Endothelial cell of hepatic sinusoid (primary cell): ENCODE measurements at regions not wholly inside any gene's neighbourhood (a gene's known extent, or its start where the extent isn't known, plus 50 kb on each side); places are given as distances from the start of the nearest gene placed in this dataset.

Source experiments
- in situ Hi-C: cut with HindIII; loops from 2 replicates; pipeline ENCODE4 v1.10.0; 2017; ENCODE audit warnings: low sequenced_read_pairs

DNA sequence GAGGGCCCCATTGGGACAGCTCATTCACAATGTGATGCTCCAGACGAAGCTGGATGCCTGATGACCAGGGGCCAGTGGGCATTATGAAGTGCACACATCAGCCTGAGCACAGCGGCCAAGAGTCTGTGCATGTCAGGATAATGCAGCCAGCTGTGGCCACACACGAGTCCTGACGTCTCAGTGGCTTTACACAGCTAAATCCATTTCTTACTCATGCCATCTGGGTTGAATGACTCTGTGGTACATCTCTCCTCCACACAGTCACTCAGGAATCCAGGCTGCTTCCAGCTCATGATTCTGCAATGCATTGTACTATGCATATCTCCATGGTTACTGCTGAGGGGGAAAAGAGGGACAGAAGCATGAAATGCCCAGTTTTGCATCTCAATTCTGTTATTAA lies 123.6 kb downstream of the PRLHR start:
- in situ Hi-C loops: no loop called here

DNA sequence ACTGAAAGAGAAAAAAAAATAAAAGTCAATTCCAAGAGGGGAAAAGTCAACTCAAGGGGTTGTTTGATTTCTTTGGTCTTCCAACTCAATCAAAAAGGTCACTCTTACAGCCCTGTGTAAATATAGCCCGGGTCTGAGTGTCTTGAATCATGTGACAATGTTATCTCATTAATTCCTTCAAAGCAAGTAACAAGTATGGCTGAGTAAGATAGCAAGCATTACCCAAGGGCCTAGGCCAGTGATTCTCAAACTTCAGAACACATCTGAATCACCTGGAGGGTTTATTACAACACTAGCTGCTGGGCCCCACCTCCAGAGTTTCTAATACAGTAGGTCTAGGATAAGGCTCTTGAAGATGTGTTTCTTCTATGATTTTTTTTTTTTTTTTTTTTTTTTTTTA lies 125.0 kb downstream of the PRLHR start:
- in situ Hi-C loops: no loop called here

DNA sequence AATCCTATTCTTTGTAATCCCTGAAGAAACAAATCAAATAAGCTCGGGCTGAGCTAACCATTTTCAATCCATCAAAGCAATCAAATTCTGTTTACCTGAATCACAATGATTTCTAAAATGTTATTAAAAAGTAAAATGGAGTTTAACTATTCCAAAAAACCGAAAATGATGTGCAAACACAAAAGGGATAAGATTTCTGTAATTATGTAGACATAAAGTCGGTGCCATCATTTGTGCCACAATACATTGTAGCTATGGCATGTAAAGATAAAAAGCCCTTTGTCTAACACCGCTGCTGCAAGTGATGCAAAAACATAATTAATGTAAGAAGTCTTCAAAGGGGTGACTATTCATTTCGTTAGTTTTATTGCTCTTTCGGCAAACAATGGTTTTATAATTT lies 125.1 kb upstream of the FAM204A start:
- in situ Hi-C loops: no loop called here

DNA sequence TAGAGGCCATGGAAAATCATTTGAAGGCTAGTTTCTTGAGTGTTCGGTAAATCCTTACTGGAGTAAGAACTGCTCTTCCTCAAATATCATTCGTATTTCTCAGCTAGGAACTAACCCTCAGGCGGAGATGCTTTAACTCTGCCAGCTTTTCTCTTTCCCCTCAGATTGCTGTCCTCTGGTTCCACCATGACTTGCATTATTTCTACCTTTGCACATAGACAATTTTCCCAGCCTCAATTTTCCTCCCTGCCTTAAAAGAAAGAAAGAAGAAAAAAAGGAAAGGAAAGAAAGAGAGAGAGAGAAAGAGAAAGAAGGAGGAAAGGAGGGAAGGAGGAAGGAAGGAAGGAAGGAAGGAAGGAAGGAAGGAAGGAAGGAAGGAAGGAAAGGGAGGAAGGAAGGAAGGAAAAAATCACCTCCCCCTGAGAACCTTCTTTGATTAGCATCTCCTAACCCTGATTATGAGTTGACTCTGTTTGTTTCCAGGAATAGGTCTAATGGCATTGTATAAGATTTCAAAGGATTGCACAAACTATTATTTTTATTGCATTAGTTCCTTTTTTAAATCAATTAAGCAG lies 123.3 kb upstream of the FAM204A start:
- in situ Hi-C loops: no loop called here

DNA sequence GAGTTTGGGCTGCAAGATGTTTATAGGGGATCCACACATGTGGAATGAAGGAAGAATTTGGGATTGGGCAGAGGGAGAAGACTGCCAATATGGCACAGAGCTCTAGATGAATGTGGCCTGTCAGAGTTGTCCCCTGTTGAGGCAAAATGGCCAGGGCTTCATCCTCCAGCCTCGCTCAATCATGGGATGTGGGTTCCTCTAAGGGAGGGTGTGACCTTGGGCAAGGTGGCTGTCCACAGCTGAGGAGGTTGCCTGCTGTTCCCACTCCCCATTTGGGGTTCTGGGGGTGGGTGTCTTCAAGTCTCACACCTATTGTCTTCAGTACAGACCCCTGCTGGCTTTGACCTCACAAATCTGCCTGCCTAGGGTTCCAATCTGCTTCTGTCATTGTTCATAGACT lies 121.6 kb upstream of the FAM204A start:
- in situ Hi-C loops: no loop called here

DNA sequence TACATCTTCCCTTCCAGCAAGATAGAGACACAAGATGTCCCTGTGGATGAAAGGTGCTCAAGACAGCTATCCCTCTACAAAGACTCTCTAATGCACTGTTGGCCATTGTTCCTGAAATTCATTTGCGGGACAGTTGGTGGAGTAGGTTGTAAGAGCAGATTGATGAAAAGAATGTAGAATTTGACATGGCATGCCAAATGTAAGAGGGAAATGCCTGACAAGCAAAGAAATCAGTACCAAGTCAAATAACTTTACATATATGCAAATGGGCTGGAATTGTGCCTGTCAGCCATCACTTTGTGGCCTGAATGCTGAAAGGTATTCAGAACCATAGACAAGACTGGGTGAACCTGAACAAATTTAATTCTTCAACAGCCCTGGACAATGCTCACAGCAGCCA lies 120.3 kb upstream of the FAM204A start:
- in situ Hi-C loops: no loop called here

DNA sequence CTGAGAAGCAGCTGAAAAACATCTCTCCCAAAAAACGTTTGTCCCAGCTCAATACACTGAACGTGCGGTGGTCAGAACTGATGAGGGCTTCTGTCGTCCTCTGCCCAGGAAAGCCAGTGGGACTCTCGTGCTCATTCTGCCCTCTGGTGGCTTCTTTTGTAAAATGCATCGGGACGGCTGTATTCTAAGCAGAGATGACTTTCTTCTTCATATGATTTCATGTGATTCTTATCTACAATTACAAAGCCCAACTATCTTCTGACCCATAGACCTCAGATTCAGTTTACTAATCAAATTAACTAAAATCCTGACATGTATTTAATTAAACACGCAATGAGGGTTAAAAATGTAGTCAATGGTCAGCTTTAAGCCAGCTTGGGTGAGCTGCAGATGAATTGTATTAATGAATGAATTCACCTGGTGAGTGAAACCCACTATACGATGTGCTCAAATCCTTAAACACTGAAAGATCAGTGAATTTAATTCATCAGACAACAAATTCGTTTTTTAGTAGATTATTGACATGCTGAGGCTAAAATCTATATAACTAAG lies 117.6 kb upstream of the FAM204A start:
- in situ Hi-C loops: no loop called here

DNA sequence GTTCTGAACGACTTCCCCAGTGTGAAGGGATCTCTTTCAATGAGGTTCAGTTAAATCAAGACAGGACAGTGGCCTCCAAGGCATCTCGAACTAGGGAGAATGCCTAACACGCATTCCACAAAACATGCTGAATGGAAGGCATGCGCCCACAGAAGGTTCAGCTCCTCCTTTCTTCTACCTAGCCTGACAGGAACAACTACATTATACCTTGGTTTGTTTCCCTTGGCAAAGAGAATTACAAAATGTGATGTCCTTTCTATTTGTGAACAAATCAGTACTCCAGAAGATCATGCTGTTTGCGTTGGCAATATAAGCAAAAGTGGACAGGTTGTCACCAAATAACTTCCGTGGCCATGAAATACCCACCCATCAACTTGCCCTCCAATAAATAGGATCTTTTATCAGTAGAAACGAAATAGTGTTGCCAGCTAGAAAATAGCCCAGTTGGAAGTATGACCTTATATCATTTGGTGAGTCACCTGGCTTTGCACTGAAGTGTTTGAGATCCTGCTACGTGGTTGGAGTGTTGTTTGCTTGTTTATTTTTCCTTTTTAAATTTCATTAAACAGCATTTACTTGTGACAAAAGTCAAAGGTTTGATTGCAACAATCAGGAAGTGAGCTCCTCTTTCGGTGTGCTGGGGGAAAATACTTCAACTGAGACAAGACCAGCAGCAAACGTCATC lies 117.0 kb upstream of the FAM204A start:
- in situ Hi-C loops: no loop called here

DNA sequence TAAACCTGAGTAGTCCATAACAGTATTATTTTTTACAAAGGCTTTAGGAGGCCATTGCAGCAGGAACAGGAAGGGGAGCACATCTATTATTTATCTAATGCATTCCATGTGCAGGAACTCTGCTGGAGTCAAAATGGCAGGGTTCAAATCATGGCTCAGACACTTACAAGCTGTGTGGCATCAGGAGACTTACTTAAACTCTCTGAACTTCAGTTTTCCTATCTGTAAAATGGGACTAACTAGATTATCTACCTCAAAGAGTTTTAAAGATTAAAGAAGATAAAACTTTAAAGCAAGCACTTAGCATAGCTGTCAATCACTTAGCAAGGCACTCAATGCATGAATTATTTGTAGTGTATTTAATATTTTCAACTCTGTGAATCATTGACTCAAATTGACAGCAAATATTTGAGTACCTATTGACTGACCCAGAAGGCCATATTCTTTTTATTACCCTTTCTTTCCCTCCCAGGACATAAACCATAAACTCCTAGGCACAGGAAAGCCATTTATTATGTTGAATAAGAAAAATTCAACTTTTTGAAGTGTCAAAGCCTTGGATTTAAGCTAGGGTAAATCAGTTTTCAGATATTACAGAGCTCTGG lies 115.8 kb upstream of the FAM204A start:
- in situ Hi-C loops: no loop called here

DNA sequence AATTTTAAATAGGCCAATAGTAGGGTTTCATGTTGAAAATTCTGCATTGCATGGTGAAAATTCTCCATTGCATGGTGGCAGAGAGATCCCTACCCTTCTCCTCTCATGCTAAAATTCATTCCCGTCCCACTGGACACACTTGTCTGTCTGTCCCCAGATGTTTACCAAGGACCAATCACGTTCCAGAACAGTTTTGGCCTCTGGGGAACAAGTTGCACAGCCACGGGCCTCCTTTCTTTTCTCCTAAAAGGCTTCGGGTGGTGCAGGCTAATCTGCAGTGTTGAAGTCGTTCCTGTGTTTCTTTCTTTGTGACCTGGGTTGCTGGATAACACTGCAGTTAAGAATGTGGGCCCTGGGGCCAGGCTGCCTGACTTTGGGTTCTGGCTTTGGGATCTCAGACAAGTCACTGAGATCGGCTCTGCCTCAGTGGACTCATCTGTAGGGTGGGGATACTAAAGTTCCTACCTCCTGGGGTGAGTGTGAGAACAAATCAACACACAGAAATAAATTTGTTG lies 113.1 kb upstream of the FAM204A start:
- in situ Hi-C loops: no loop called here

DNA sequence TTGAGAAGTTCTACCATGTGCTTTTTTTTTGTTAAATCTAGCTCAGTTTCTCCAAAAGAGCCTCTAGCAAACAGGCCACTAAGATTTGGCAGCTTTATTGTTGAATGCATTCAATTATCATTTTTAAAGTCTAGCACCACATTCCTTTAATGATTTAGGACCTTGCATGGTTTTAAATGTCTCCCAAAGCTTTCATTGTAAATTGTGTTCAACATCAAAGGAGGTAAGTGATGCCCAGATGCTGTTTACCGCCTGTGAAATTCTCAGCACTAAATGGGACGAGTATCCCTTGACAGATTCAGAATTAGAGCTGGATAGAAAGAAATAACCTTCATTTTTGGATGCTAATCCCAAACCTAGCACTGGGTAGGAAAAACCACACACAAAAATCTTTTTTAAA lies 112.1 kb upstream of the FAM204A start:
- in situ Hi-C loops: no loop called here

DNA sequence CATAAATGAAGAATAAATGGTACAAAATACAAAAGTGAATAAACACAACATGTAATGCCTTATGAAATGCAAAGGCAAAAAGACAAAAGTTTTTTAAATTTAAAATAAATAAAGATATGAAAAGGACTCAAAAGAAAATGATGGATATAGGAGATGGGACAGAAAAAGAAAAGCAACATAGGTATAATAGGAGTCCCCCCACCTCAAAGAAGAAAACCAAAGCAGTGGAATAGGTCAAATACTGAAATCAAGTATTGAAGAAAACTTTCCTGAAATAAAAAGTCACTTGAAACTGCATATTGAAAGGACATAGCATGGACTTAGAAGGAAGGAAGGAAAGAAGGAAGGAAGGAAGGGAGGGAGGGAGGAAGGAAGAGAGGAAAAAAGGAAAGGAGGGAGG lies 110.0 kb upstream of the FAM204A start:
- in situ Hi-C loops: no loop called here

DNA sequence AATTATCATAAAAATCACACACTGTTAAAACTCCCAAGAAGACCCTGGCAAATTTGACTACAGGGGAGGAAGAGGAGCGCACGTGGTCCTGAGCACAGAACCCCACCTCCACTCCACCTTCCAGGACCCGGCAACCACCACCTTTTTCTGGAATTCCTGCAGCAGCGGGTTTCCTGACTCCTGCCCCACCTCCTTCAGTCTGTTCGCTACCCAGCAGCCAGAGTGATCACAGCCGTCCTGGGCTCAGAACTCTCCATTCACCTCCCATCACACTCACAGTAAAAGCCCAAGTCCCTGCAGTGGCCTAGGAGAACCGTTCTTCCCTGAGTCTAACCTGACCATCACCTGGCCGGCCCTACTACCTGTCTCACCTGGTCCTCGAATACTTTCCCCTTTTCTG lies 107.4 kb upstream of the FAM204A start:
- in situ Hi-C loops: no loop called here

DNA sequence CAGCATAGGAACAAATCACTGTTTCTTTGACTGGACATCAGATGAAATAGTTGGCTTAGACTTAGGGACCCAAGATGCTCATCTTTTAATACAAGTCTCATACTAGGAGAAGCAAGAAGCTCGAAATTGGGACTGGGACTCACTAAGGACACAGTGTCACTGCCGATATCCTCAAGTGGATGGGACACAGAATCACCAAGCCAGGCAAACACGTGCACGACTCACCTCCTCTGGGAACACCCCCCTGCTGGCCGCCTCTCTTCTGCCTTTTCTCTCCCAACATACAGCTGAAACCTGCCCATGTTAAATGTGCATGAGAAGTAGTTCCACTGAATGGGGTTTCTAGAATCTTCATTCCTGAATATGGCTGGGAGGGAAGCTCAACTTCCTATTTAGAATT lies 106.6 kb upstream of the FAM204A start:
- in situ Hi-C loops: no loop called here

DNA sequence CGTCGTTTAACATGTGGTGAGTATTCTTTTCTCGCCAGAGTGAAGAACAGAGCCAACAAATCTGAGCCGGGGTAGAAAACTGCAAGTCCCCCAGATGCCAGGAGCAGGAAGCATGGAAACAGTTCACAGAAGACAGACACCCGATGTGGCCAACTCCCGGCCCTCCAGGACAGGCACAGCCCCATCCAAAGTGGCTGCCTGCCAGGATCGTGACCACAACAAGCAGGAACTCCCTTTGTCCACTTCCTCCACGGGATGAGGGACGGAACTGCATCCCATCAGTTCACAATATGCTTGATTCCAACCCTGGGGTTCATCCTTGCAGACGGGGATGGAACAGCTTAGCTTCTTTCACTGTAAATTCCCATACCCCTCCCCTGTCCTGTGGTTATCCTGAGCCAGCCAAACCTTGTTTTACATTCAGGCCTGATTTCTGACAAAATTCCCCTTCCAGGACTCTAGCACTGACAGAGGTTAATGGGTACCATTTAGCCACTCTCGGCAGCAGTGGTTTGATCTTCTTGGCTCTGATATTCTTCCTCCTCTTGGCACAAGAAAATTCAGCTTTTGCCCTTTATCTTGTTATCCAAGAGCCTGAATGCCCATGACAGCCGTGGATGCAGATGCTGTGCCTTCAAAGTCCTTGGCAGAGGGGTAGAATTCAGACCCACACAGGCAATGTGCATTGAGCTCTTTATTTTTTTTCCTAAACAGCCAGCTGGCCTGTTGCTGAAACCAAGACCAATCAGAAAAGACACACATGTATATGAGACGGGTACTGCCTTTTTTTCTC lies 105.5 kb upstream of the FAM204A start:
- in situ Hi-C loops: no loop called here

DNA sequence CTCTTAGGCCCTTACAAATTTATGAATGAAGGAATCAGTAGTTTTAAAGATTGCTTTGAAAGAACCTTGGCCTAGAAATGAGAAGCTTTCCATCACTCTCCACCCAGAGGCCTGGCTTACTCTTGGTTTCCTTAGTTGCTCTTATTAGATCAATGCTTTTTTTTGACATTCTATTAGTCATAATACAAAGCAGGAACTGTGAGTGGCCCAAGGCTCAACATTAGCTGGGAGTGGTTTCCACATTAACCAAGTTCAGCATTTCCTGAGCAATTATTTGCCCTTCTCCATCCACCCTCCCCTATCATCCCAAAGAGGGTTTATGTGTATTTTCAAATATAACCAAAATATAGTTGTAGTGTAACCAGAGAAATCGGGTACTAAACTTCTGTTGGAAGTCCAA lies 103.4 kb upstream of the FAM204A start:
- in situ Hi-C loops: no loop called here

DNA sequence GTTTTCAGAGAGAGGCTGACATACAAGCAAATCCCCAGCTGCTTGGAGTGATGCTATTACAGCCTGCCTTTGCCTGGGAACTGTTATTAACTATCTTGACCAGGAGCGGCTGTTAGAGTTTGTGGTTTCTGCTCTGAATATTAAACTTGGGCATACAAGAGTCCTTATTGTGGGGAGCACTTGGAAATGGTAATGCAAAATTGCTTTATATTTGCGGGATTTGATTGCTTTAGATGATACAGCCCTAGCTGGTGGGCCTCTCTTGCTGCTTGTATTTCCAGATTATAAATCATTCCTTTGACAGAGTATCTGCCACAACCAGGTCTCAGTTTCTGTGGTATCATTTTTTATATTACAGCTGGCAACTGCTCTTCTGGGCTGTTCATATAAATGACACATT lies 101.9 kb upstream of the FAM204A start:
- in situ Hi-C loops: no loop called here

DNA sequence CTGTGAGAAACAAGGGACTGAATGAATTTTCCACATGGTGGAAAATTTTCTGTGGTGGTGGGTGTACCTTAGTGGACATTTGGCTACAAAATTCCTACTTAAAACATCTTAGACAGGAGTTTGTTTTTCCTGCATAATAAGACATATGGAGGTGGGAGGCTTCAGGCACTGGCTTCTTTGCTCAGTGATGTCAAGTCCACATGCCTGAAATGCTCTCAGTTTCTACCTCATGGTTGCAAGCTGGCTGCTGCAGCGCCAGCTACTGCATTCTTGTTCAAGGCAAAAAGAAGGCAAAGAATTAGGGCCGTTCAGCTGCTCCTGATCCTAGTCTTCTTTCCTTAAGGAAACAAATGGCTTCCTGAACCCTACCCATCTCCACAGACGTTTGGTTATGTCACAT lies 99.9 kb upstream of the FAM204A start:
- in situ Hi-C loops: no loop called here

DNA sequence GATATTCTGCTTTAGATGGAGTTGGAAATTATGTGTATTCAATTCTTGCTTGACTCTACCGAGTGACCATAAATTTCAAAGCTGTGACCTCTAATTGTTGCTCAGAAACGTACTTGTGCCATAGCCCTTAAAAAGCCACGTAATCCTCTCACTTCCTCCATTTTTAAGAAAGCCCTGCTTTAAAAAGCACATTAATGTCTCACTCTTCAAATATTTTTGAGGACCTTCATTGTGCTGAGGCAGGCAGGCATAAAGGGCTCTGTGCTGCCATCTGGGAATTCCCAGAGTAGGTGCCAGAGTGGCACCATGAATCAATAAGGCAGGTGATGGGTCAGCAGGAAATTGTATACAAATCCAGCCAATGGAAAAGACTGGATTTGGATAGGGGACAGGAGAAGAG lies 97.7 kb upstream of the FAM204A start:
- in situ Hi-C loops: loop anchor here (5.0 kb wide), 1 partner anchor 58 kb away; no protein-coding TSS in a partner anchor

DNA sequence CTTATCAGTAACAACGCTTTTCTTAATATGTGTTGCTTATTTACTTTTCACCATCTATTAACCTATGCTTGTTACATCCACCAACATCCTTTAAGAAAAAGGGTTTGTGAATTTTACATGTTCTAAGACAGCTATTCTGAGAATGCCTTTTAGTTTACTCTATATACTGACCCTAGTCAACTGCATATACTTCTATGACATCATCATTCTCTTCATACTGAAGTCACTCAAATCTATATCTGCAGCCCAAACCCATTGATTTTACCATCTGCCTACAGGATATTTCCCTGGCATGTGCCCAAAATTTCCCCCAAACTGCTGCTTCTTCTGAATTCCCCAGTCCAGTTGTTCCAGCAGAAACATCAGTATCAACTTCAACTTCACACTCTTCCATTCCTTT lies 94.6 kb upstream of the FAM204A start:
- in situ Hi-C loops: loop anchor here (5.0 kb wide), 1 partner anchor 54 kb away; no protein-coding TSS in a partner anchor

DNA sequence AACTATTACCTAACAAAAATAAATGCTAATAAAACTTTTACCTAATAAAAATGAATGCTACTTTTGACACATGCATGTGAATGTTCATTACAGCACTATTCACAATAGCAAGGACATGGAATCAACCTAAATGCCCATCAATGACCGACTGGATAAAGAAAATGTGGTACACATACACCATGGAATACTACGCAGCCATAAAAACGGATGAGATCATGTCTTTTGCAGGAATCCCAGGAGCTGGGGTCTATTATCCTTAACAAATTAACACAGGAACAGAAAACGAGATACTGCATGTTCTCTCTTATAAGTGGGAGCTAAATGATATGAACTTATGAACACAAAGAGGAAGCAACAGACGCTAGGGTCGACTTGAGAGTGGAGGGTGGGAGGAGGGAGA lies 88.1 kb upstream of the FAM204A start:
- in situ Hi-C loops: no loop called here
